ENCODE measurements at regions not wholly inside any gene's neighbourhood (a gene's known extent, or its start where the extent isn't known, plus 50 kb on each side); places are given as distances from the start of the nearest gene placed in this dataset.

DNA sequence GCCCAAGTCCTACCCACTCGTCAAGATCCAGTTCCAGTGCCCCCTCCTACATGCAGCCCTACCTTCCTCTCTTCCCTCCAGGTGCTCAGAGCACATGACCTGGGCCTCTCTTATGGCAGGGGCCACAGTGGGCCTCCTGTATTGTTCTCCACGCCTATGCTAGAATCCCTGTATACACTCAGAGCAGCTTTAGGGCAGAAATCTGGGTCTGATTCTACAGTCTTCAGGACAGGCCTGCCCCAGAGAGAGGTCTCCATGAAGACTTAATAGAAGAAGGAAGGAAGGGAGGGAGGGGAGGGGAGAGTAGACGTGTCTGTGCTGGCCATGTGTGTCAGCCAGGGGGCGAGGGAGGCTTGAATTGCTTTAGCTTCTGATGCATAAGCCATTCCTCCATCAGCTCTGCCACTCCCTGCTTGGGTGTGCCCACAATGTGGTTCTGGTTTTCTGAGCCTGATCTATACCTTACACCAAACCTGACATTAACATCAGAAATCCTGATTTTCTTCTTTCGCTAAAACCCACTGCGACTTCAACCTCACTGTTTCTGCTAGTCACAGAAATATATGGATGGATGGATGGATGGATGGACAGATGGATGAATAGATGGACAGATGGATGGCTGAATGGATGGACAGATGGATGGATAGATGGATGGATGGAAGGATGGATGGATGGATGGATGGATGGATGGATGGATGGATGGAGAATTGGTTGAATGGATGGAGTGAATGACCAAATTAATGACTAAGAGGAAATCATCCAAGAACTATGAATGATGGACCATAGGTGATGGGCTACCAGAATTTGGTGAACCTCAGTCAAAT, 56.6 kb upstream of the PRDM11 start:
- Mint-ChIP-seq H3K36me3 (no peaks in the 10 kb centered on the region), H3K9me3 (no peaks in the 10 kb centered on the region), H3K27me3 (peaks cover 0 to 8% (median 0%) of the 10 kb centered on the region in 3 donors), H3K4me1 (peaks cover 41 to 57% (median 56%) of the 10 kb centered on the region in 3 donors), H3K27ac (no peak overlapping the region), H3K4me3 (no peak overlapping the region)
- no peak for DNase-seq
- peak in 1 of 2 donors; percentile 40 for ATAC-seq (ENCODE audit: low read depth in 2 of 2)

DNA sequence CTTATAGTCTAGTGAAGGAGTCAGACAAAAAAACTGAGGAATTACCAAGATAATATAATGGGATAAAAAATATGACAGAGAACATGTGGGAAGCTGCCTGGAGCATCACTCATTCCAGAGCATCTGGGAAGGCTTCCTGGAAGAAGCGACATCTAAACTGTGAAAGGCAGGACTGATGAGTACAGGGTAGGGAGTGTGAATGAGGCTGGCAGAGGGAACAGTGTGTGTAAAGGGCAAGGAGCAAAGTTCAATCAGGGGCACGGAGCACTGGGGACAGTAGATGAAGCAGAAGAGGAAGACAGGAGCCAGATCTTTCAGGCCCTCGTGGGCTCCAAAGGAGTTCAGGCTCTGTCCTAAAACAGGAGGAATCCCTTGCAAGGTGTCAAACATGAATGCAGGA, 55.8 kb upstream of the PRDM11 start:
- peaks cover 0 to 14% (median 4%) of the 10 kb centered on the region in 3 donors for H3K27me3 Mint-ChIP-seq
- no peak overlapping the region for H3K27ac Mint-ChIP-seq
- no peak overlapping the region for H3K4me3 Mint-ChIP-seq

DNA sequence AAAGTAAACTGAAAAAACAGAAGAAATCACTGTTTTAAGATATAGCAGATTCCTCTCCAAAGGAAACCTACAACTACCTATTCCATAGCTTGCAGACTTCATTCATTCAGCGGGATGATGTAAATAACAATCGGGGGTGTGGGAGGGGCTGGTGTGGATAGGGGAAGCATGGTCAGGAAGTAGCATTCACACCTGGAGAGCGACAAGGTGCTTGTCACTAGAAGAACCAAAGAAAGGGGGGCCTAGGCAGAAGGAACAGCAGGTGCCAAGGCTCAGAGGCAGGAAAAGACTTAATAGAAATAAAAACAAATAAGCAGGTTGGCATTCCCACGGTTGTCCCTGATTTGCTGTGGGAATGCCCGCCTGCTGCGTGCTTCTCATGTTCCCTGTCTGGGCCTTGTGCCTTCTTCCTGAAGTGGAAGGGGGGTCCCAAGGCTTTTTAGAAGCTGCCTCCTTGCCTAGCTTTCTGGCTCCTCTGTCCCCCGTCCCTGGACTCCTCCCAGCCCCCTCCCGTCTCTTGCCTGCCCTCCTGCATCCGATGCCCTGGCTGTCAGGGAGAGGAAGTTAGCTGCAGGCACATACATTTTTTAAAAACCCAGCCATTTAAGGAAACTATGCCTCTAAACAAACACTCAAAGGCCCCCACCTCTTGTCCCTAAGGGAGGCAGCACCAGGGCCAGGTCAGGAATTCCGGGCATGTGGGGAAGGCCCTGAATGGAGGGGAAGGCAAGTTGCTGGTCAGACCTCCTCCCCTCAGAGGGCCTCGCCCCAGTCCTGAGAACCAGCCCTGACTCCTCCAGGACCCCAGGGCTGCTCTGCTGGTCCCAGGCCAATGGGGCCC, 54.7 kb upstream of the PRDM11 start:
- H3K27me3 Mint-ChIP-seq = peaks cover 0 to 21% (median 7%) of the 10 kb centered on the region in 3 donors
- no peaks in the 10 kb centered on the region for H3K9me3 Mint-ChIP-seq
- peak overlapping the region in 1 of 8 donors; percentile 17 for H3K4me3 Mint-ChIP-seq
- no peaks in the 10 kb centered on the region for H3K36me3 Mint-ChIP-seq
- peaks cover 41 to 55% (median 48%) of the 10 kb centered on the region in 3 donors for H3K4me1 Mint-ChIP-seq
- ATAC-seq (ENCODE audit: low read depth in 2 of 2) (no peak), DNase-seq (no peak)
- peak overlapping the region in 1 of 6 donors; percentile 76 for H3K27ac Mint-ChIP-seq

More for the DNA sequence above, 55.8 kb upstream of the PRDM11 start:
- H3K4me1 Mint-ChIP-seq = peaks cover 46 to 63% (median 57%) of the 10 kb centered on the region in 3 donors
- no peaks in the 10 kb centered on the region for H3K9me3 Mint-ChIP-seq
- DNase-seq = no peak
- no peak for ATAC-seq (ENCODE audit: low read depth in 2 of 2)
- H3K36me3 Mint-ChIP-seq = no peaks in the 10 kb centered on the region

DNA sequence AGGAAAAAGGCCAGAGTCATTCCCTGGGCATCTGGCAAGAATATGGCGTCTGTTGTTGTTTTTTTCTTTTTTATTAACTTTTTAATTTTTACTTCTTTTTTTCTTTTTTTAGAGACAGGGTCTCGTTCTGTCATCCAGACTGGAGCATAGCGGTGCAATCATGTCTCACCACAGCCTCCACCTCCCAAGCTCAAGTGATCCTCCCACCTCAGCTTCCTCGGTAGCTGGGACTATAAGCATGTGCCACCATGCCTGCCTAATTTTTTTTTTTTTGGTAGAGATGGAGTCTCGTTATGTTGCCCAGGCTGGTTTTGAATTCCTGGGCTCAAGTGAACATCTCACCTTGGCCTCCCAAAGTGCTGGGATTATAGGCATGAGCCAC, 54.0 kb upstream of the PRDM11 start:
- Mint-ChIP-seq H3K27me3 (peaks cover 0 to 21% (median 7%) of the 10 kb centered on the region in 3 donors), H3K9me3 (no peaks in the 10 kb centered on the region), H3K36me3 (no peaks in the 10 kb centered on the region), H3K4me1 (peaks cover 37 to 49% (median 42%) of the 10 kb centered on the region in 3 donors), H3K4me3 (no peak overlapping the region), H3K27ac (no peak overlapping the region)
- DNase-seq (no peak), ATAC-seq (ENCODE audit: low read depth in 2 of 2) (no peak)

DNA sequence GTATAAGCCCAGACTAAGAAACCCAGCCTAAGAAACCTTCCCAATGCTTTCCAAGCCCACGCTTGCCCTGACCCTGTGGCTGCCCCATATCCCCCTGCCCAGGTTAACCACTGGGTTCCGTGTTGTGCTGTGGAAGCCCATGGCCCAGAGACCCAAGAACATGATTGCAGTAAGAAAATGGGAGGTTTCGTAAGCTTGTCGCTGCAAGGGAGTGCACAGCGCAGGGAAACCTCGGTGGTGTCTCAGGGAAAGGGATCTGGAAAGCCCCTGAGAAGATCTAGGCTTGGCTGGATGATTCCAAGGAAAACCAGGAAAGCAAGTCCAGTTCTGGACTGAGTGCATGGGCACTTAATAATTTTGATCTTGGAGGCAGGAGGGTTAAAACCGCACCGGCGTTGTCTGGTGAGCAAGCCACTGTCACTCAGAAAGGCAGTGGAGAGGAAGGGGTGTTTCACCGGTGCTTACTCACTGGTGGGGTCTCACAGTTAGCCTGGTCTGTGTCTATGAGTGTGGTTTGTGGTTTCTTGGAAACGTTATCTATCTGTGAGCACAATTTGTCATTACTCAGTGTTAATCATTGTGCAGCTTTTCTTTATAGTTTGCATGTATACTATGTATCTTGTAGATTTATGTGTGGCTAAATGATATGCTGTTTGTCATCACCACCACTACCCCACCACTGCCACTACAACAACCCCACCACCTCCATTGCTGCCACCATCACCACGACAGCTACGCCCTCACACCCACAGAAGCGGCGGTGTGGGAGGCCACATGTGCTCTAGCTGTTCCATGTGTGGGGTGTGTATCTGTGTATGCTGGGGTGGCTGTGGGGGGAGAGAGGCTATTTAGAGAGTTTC, 53.3 kb upstream of the PRDM11 start:
- no peak for DNase-seq
- H3K4me3 Mint-ChIP-seq = peak overlapping the region in 3 of 8 donors; percentile 15 to 74 (median 23)
- H3K36me3 Mint-ChIP-seq = no peaks in the 10 kb centered on the region
- H3K4me1 Mint-ChIP-seq = peaks cover 33 to 41% (median 37%) of the 10 kb centered on the region in 3 donors
- H3K27me3 Mint-ChIP-seq = peaks cover 3 to 25% (median 13%) of the 10 kb centered on the region in 3 donors
- H3K9me3 Mint-ChIP-seq = no peaks in the 10 kb centered on the region
- ATAC-seq (ENCODE audit: low read depth in 2 of 2) = peak; percentile 28 to 33
- H3K27ac Mint-ChIP-seq = peak overlapping the region in 1 of 6 donors; percentile 19

DNA sequence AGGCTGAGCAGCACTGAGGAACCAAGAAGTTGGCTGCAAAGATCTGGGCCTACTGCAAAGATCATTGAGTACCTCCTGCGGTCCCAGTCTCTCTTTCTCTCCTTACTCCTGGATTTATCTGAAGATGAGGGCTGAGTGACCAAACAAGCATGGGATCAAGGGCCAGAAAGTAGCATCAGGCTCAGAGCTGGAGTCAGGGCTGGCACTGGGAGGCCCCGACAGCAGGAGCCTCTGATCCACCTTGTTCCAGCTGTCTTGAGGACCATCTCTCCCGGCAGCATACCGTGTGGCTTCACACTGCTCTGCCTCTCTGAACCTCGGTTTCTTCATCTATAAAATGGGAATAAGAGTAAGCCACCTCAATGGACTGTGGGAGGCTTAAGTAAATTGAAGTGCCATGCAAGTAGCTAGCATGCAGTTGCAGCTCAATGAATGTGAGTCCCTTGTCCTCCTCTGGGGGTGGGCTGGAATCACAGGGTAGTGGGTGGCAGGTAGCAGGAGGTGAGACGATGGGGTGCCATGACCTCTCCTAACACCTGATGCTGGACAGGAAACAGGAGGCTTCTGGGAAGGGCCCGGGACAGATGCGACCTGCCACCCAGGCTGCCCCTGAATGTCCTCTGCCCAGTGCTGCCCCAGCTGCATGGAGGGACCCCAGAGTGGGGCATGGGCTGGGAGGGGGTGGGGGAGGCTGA, 52.5 kb upstream of the PRDM11 start:
- DNase-seq (no peak), ATAC-seq (ENCODE audit: low read depth in 2 of 2) (no peak)
- Mint-ChIP-seq H3K27me3 (peaks cover 11 to 33% (median 20%) of the 10 kb centered on the region in 3 donors), H3K27ac (peak overlapping the region in 1 of 6 donors; percentile 82), H3K9me3 (no peaks in the 10 kb centered on the region), H3K4me1 (peaks cover 33 to 42% (median 37%) of the 10 kb centered on the region in 3 donors), H3K36me3 (no peaks in the 10 kb centered on the region), H3K4me3 (peak overlapping the region in 3 of 8 donors; percentile 15 to 74 (median 23))

DNA sequence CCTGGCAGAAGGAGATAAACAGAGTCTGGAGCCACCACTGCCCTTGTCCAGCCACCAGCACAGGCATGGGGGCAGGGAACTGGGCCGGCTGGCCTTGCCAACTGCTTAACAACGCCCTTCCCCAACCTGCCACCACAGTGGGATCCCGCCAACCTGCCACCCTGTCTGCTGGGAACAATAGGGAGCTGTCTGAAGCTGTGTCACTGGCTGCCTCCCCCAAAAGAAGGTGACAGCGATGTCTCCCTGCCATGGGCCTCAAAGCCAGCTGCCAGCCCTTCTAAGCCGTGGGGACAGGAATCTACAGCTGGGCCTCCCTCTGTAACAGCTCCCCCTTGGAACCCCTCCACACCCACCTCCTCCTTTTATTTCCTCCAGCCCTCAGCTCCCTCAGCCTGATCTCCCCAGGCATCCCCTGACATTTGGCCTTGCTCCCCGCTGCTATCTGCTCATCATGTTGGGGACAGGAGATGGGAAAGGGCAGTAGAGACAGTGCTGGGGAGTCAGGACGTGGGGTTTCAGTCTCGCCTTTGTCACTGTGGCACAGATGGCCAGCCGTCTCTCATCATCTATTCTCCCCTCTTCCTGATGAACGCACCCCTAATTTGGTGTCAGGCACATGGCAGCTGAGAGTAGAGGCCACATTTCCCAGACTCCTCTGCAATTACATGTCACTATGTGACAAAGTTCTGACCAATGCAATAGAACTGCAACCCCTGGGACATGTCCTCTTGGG, 51.3 kb upstream of the PRDM11 start:
- Mint-ChIP-seq H3K36me3 (no peaks in the 10 kb centered on the region), H3K4me3 (peak overlapping the region in 1 of 8 donors; percentile 65), H3K4me1 (peaks cover 29 to 42% (median 30%) of the 10 kb centered on the region in 3 donors), H3K27me3 (peaks cover 12 to 35% (median 21%) of the 10 kb centered on the region in 3 donors), H3K27ac (no peak overlapping the region), H3K9me3 (no peaks in the 10 kb centered on the region)
- DNase-seq = no peak
- ATAC-seq (ENCODE audit: low read depth in 2 of 2) = no peak

DNA sequence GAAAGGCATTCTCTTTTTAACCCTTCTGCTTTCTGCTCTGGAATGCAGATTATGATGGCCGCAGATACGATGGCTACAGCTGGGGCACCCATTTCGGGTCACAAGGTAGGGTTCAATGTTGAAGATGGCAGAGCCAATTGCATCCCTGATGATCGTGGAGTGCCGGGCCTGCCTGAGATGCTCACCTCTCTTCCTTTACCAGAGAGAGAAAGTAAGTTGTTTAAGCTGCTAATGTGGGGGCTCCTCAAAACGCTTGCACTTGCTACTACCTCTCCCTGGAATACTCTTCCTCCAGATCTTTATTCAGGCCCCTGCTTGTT, 50.8 kb upstream of the PRDM11 start:
- Mint-ChIP-seq H3K36me3 (no peaks in the 10 kb centered on the region), H3K27me3 (peaks cover 17 to 35% (median 21%) of the 10 kb centered on the region in 3 donors), H3K27ac (peak overlapping the region in 1 of 6 donors; percentile 47), H3K9me3 (no peaks in the 10 kb centered on the region), H3K4me3 (peak overlapping the region in 1 of 8 donors; percentile 31), H3K4me1 (peaks cover 32 to 45% (median 33%) of the 10 kb centered on the region in 3 donors)
- DNase-seq (no peak), ATAC-seq (ENCODE audit: low read depth in 2 of 2) (no peak)

DNA sequence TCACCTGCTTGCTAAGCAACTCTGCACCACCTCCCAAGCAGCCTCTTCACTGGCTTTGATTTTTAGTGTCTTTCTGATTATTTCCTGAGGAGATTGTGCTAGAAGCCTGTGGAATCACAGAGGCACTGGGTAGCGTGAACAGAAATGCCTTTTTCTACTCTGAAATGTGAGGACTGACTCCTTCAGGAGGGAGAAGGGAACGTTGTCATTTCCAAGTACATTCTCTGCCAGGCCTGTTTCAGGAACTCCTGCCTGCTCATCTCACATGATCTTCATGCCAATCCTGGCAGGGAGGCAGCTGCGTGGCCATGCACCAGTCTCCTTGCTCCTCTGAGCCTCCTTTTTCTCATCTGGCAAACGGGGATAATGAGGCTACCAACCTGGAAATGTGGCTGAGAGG, 49.8 kb upstream of the PRDM11 start:
- DNase-seq (no peak), ATAC-seq (ENCODE audit: low read depth in 2 of 2) (no peak)
- Mint-ChIP-seq H3K27me3 (peaks cover 18 to 35% (median 21%) of the 10 kb centered on the region in 3 donors), H3K9me3 (no peaks in the 10 kb centered on the region), H3K4me1 (peaks cover 35 to 44% (median 40%) of the 10 kb centered on the region in 3 donors), H3K27ac (peak overlapping the region in 1 of 6 donors; percentile 49), H3K36me3 (no peaks in the 10 kb centered on the region), H3K4me3 (no peak overlapping the region)

Measured in naive B cell (primary cell).